ENCODE measurements at regions not wholly inside any gene's neighbourhood (a gene's known extent, or its start where the extent isn't known, plus 50 kb on each side); places are given as distances from the start of the nearest gene placed in this dataset.

- Histone ChIP-seq H3K9me3 (replicated peaks) (peaks cover 10% of the 10 kb centered on the region), H3K27me3 (ENCODE audit: low read depth) (peaks cover 87% of the 10 kb centered on the region), H3K4me1 (no peaks in the 10 kb centered on the region), H3K4me3 (no peak overlapping the region), H3K36me3 (no peaks in the 10 kb centered on the region), H3K27ac (replicated peaks) (no peak overlapping the region)
- intact Hi-C loops (cut with micrococcal nuclease): no loop called here
- no peak for TF ChIP-seq CTCF (IDR thresholded peaks at IDR 0.05; ENCODE audit: borderline replicate concordance)
- DNase-seq: no peak
Measured at GRCh38 chr22:22341736-22342135, 97.2 kb downstream of the VPREB1 start.

DNA sequence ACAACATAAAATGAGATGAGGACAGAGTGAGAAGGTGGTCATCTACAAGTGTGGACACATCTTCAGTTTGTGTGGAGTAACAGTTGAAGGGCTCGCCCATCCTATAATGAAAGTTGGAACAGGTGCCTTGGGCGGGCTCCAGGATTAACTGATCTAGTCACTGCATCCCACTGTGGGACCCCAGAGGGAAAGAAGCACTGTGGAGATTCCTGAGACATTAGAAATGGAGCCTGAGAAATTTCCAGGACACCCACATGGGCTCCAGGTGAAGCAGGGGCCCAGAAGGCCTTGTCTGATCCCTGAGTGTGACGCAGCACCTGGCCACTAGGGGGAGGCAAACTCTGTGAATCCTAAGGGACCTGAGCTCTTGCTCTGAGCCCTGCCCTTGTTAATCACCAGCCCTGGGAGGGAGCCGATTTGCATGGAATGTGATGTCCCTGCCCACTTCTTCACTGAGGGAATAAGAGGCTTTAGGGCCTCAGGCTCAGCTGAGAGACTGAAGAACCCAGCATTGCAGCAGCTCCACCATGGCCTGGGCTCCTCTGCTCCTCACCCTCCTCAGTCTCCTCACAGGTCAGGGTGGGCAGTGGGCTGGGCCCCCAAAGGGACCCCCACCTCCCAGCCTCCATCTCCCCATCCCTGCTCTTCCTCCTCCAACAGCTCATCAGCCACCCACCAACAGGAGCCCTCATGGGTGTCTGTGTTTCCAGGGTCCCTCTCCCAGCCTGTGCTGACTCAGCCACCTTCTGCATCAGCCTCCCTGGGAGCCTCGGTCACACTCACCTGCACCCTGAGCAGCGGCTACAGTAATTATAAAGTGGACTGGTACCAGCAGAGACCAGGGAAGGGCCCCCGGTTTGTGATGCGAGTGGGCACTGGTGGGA, 98.4 kb downstream of the VPREB1 start:
- peak; percentile 90 for TF ChIP-seq CTCF (IDR thresholded peaks at IDR 0.05; ENCODE audit: borderline replicate concordance)
- Histone ChIP-seq H3K9me3 (replicated peaks) (peaks cover 2% of the 10 kb centered on the region), H3K27ac (replicated peaks) (no peak overlapping the region), H3K27me3 (ENCODE audit: low read depth) (peaks cover 87% of the 10 kb centered on the region), H3K36me3 (no peaks in the 10 kb centered on the region), H3K4me3 (no peak overlapping the region), H3K4me1 (no peaks in the 10 kb centered on the region)
- intact Hi-C loops (cut with micrococcal nuclease): no loop called here
- peak; percentile 27 for DNase-seq

- no peak for DNase-seq
- H3K27ac ChIP-seq (replicated peaks): no peak overlapping the region
- TF ChIP-seq CTCF (IDR thresholded peaks at IDR 0.05; ENCODE audit: borderline replicate concordance): no peak
- H3K27me3 ChIP-seq (ENCODE audit: low read depth): peaks cover 87% of the 10 kb centered on the region
- no peak overlapping the region for H3K4me3 ChIP-seq
- intact Hi-C loops (cut with micrococcal nuclease): no loop called here
- no peaks in the 10 kb centered on the region for H3K36me3 ChIP-seq
- no peaks in the 10 kb centered on the region for H3K4me1 ChIP-seq
- no peaks in the 10 kb centered on the region for H3K9me3 ChIP-seq (replicated peaks)
Measured at GRCh38 chr22:22343581-22344296, 99.2 kb downstream of the VPREB1 start.

GRCh38 chr22:22344430-22344829, 99.8 kb downstream of the VPREB1 start:
- Histone ChIP-seq H3K4me1 (no peaks in the 10 kb centered on the region), H3K27me3 (ENCODE audit: low read depth) (peaks cover 87% of the 10 kb centered on the region), H3K36me3 (no peaks in the 10 kb centered on the region), H3K4me3 (no peak overlapping the region), H3K9me3 (replicated peaks) (no peaks in the 10 kb centered on the region), H3K27ac (replicated peaks) (no peak overlapping the region)
- no peak for TF ChIP-seq CTCF (IDR thresholded peaks at IDR 0.05; ENCODE audit: borderline replicate concordance)
- no peak for DNase-seq
- intact Hi-C loops (cut with micrococcal nuclease): no loop called here

DNA sequence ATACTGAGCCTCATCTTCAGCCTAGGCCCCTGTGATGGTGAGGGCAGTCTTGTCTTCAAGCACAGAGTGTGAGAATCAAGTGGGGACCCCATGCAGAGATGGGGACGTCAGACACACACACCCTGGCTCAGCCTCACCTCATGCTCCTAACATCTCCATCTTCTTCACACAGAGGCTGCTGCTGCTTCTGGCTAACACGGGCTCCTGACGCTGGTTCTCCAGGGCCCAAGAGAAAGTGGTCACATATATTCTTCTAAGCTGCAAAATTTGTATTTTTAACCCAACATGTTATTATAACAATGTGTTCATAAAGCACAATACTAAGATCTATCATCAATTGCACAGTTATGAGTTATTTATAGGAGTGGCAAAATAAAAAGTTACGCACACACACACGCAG, 101.2 kb downstream of the VPREB1 start:
- H3K9me3 ChIP-seq (replicated peaks): no peaks in the 10 kb centered on the region
- intact Hi-C loops (cut with micrococcal nuclease): no loop called here
- H3K27me3 ChIP-seq (ENCODE audit: low read depth): peaks cover 88% of the 10 kb centered on the region
- H3K36me3 ChIP-seq: no peaks in the 10 kb centered on the region
- no peak overlapping the region for H3K27ac ChIP-seq (replicated peaks)
- no peaks in the 10 kb centered on the region for H3K4me1 ChIP-seq
- TF ChIP-seq CTCF (IDR thresholded peaks at IDR 0.05; ENCODE audit: borderline replicate concordance): no peak
- no peak overlapping the region for H3K4me3 ChIP-seq
- DNase-seq: no peak

Measured in left ventricle myocardium inferior (tissue), 1 donor.